ENCODE measurements at regions not wholly inside any gene's neighbourhood (a gene's known extent, or its start where the extent isn't known, plus 50 kb on each side); places are given as distances from the start of the nearest gene placed in this dataset.

- Histone ChIP-seq H3K27ac (ENCODE audit: extremely low read depth, low read depth, low read length) (no peak overlapping the region), H3K36me3 (ENCODE audit: control insufficient read depth in 2 of 2, insufficient read depth in 1 of 2, low read length in 2 of 2) (no peaks in the 10 kb centered on the region), H3K4me3 (ENCODE audit: low read depth, low read length) (no peak overlapping the region), H3K4me1 (ENCODE audit: control insufficient read depth, insufficient read depth, low read length) (no peaks in the 10 kb centered on the region), H3K9me3 (ENCODE audit: control insufficient read depth, insufficient read depth, low read depth, low read length) (no peaks in the 10 kb centered on the region)
- TF ChIP-seq BCL11B (tag by site-specific recombination; IDR thresholded peaks at IDR 0.05; ENCODE audit: low read depth) (no peak), GLIS1 (tag by site-specific recombination; IDR thresholded peaks at IDR 0.05) (no peak), EGR2 (tag by site-specific recombination; IDR thresholded peaks at IDR 0.05; ENCODE audit: low read depth) (no peak), ZNF433 (tag by site-specific recombination; IDR thresholded peaks at IDR 0.05; ENCODE audit: low read depth) (no peak), ZNF311 (tag by site-specific recombination; IDR thresholded peaks at IDR 0.05; ENCODE audit: borderline replicate concordance) (no peak), ZNF544 (tag by site-specific recombination; IDR thresholded peaks at IDR 0.05) (no peak), GLI4 (tag by site-specific recombination; IDR thresholded peaks at IDR 0.05) (no peak)
- TF ChIP-seq, protein P1, sequence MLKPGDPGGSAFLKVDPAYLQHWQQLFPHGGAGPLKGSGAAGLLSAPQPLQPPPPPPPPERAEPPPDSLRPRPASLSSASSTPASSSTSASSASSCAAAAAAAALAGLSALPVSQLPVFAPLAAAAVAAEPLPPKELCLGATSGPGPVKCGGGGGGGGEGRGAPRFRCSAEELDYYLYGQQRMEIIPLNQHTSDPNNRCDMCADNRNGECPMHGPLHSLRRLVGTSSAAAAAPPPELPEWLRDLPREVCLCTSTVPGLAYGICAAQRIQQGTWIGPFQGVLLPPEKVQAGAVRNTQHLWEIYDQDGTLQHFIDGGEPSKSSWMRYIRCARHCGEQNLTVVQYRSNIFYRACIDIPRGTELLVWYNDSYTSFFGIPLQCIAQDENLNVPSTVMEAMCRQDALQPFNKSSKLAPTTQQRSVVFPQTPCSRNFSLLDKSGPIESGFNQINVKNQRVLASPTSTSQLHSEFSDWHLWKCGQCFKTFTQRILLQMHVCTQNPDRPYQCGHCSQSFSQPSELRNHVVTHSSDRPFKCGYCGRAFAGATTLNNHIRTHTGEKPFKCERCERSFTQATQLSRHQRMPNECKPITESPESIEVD (tag by site-specific recombination; IDR thresholded peaks at IDR 0.05) = no peak
- CTCF ChIA-PET = no interaction called here
- POLR2A ChIA-PET = no interaction called here
These were observed 506.2 kb upstream of the TMEFF2 start for GRCh38 chr2:192700934-192701333.

GRCh38 chr2:192697880-192698279, 503.1 kb upstream of the TMEFF2 start:
- Histone ChIP-seq H3K4me3 (ENCODE audit: low read depth, low read length) (no peak overlapping the region), H3K4me1 (ENCODE audit: control insufficient read depth, insufficient read depth, low read length) (no peaks in the 10 kb centered on the region), H3K9me3 (ENCODE audit: control insufficient read depth, insufficient read depth, low read depth, low read length) (no peaks in the 10 kb centered on the region), H3K27ac (ENCODE audit: extremely low read depth, low read depth, low read length) (no peak overlapping the region), H3K36me3 (ENCODE audit: control insufficient read depth in 2 of 2, insufficient read depth in 1 of 2, low read length in 2 of 2) (no peaks in the 10 kb centered on the region)
- TF ChIP-seq, protein P2, sequence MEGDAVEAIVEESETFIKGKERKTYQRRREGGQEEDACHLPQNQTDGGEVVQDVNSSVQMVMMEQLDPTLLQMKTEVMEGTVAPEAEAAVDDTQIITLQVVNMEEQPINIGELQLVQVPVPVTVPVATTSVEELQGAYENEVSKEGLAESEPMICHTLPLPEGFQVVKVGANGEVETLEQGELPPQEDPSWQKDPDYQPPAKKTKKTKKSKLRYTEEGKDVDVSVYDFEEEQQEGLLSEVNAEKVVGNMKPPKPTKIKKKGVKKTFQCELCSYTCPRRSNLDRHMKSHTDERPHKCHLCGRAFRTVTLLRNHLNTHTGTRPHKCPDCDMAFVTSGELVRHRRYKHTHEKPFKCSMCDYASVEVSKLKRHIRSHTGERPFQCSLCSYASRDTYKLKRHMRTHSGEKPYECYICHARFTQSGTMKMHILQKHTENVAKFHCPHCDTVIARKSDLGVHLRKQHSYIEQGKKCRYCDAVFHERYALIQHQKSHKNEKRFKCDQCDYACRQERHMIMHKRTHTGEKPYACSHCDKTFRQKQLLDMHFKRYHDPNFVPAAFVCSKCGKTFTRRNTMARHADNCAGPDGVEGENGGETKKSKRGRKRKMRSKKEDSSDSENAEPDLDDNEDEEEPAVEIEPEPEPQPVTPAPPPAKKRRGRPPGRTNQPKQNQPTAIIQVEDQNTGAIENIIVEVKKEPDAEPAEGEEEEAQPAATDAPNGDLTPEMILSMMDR (tag by site-specific recombination; IDR thresholded peaks at IDR 0.05) = no peak
- TF ChIP-seq PRDM1 (tag by site-specific recombination; IDR thresholded peaks at IDR 0.05) (no peak), ZNF843 (tag by site-specific recombination; IDR thresholded peaks at IDR 0.05) (no peak), ZNF426 (tag by site-specific recombination; IDR thresholded peaks at IDR 0.05) (no peak)
- TF ChIP-seq, protein P3, sequence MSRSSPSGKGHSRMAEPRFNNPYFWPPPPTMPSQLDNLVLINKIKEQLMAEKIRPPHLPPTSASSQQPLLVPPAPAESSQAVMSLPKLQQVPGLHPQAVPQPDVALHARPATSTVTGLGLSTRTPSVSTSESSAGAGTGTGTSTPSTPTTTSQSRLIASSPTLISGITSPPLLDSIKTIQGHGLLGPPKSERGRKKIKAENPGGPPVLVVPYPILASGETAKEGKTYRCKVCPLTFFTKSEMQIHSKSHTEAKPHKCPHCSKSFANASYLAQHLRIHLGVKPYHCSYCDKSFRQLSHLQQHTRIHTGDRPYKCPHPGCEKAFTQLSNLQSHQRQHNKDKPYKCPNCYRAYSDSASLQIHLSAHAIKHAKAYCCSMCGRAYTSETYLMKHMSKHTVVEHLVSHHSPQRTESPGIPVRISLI (tag by site-specific recombination; IDR thresholded peaks at IDR 0.05) = no peak
- ChIA-PET POLR2A (no interaction called here), CTCF (no interaction called here)

- H3K36me3 ChIP-seq (ENCODE audit: control insufficient read depth in 2 of 2, insufficient read depth in 1 of 2, low read length in 2 of 2) = no peaks in the 10 kb centered on the region
- no peaks in the 10 kb centered on the region for H3K4me1 ChIP-seq (ENCODE audit: control insufficient read depth, insufficient read depth, low read length)
- H3K9me3 ChIP-seq (ENCODE audit: control insufficient read depth, insufficient read depth, low read depth, low read length) = no peaks in the 10 kb centered on the region
- no peak overlapping the region for H3K27ac ChIP-seq (ENCODE audit: extremely low read depth, low read depth, low read length)
- no peak overlapping the region for H3K4me3 ChIP-seq (ENCODE audit: low read depth, low read length)
- POLR2A ChIA-PET = no interaction called here
- CTCF ChIA-PET = no interaction called here
- TF ChIP-seq ZFHX2 (tag by site-specific recombination; conservative IDR thresholded peaks at IDR 0.05) = no peak
- TF ChIP-seq HOXC10 (CRISPR knock-in tag; IDR thresholded peaks at IDR 0.05) = no peak
- TF ChIP-seq ZNF529 (tag by site-specific recombination; IDR thresholded peaks at IDR 0.05; ENCODE audit: insufficient replicate concordance) = no peak
- no peak for TF ChIP-seq IKZF3 (tag by site-specific recombination; IDR thresholded peaks at IDR 0.05)
- no peak for TF ChIP-seq ZNF341 (tag by site-specific recombination; IDR thresholded peaks at IDR 0.05; ENCODE audit: low read depth)
- TF ChIP-seq ZNF670 (tag by site-specific recombination; IDR thresholded peaks at IDR 0.05; ENCODE audit: low read depth) = no peak
- TF ChIP-seq, protein P4, sequence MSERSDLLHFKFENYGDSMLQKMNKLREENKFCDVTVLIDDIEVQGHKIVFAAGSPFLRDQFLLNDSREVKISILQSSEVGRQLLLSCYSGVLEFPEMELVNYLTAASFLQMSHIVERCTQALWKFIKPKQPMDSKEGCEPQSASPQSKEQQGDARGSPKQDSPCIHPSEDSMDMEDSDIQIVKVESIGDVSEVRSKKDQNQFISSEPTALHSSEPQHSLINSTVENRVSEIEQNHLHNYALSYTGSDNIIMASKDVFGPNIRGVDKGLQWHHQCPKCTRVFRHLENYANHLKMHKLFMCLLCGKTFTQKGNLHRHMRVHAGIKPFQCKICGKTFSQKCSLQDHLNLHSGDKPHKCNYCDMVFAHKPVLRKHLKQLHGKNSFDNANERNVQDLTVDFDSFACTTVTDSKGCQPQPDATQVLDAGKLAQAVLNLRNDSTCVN (tag by site-specific recombination; optimal IDR thresholded peaks at IDR 0.05) = no peak
- no peak for TF ChIP-seq ZNF677 (tag by site-specific recombination; IDR thresholded peaks at IDR 0.05)
- TF ChIP-seq ZNF792 (tag by site-specific recombination; IDR thresholded peaks at IDR 0.05) = no peak
- no peak for TF ChIP-seq ZNF155 (tag by site-specific recombination; IDR thresholded peaks at IDR 0.05)
- no peak for TF ChIP-seq SP3 (tag by site-specific recombination; IDR thresholded peaks at IDR 0.05)
- TF ChIP-seq ZNF785 (tag by site-specific recombination; IDR thresholded peaks at IDR 0.05) = no peak
- no peak for TF ChIP-seq GLI2 (tag by site-specific recombination; IDR thresholded peaks at IDR 0.05; ENCODE audit: borderline replicate concordance, low read depth)
These were observed 502.1 kb upstream of the TMEFF2 start for GRCh38 chr2:192696857-192697256.
